H9 (cell line): ENCODE measurements at regions not wholly inside any gene's neighbourhood (a gene's known extent, or its start where the extent isn't known, plus 50 kb on each side); places are given as distances from the start of the nearest gene placed in this dataset.

ENCODE experiments used
- DNase-seq: peaks from one replicate; pipeline ENCODE4 v3.0.0-alpha.2; 2017
- H2AFZ ChIP-seq: one replicate; pipeline ENCODE4 v1.6.1; 2013; ENCODE audit warnings: mild to moderate bottlenecking, low read length, control low read depth, moderate library complexity
- H2AK5ac ChIP-seq: 2 replicates; pipeline ENCODE4 v1.6.1; 2013; ENCODE audit warnings: low read length, control low read depth, mixed read lengths; ENCODE audit not compliant: insufficient read length
- H2BK120ac ChIP-seq: one replicate; pipeline ENCODE4 v1.6.1; 2013; ENCODE audit warnings: low read depth, mild to moderate bottlenecking, low read length, control low read depth, inconsistent platforms; ENCODE audit not compliant: poor library complexity, severe bottlenecking
- H2BK12ac ChIP-seq: 2 replicates; pipeline ENCODE4 v1.6.1; 2013; ENCODE audit warnings: low read length, control low read depth, mixed read lengths, low read depth; ENCODE audit not compliant: insufficient read length
- H2BK15ac ChIP-seq: 2 replicates; pipeline ENCODE4 v1.6.1; 2013; ENCODE audit warnings: low read depth, low read length, control low read depth
- H2BK20ac ChIP-seq: one replicate; pipeline ENCODE4 v1.6.1; 2013; ENCODE audit warnings: low read depth, mild to moderate bottlenecking, low read length, control low read depth, inconsistent platforms; ENCODE audit not compliant: poor library complexity, severe bottlenecking
- H2BK5ac ChIP-seq: 2 replicates; pipeline ENCODE4 v1.6.1; 2013; ENCODE audit warnings: low read length, control low read depth, mixed read lengths; ENCODE audit not compliant: insufficient read length
- H3K14ac ChIP-seq: 2 replicates; pipeline ENCODE4 v1.6.1; 2013; ENCODE audit warnings: low read length, control low read depth; ENCODE audit not compliant: insufficient read depth
- H3K18ac ChIP-seq: 2 replicates; pipeline ENCODE4 v1.6.1; 2013; ENCODE audit warnings: low read depth, mild to moderate bottlenecking, mixed read lengths, low read length, control low read depth; ENCODE audit not compliant: insufficient read length
- H3K23ac ChIP-seq: 2 replicates; pipeline ENCODE4 v1.6.1; 2013; ENCODE audit warnings: low read length, control low read depth, mixed read lengths, low read depth; ENCODE audit not compliant: insufficient read length
- H3K23me2 ChIP-seq: 2 replicates; pipeline ENCODE4 v1.6.1; 2013; ENCODE audit warnings: low read depth, mild to moderate bottlenecking, mixed read lengths, low read length, control low read depth; ENCODE audit not compliant: insufficient read length, poor library complexity, severe bottlenecking
- H3K27ac ChIP-seq: 2 replicates; pipeline ENCODE4 v1.5.1; 2013; ENCODE audit warnings: low read length, control low read depth, mixed read lengths, low read depth; ENCODE audit not compliant: insufficient read length
- H3K27me3 ChIP-seq: 2 replicates; pipeline ENCODE4 v1.6.1; 2013; ENCODE audit warnings: low read length, control low read depth, inconsistent platforms; ENCODE audit not compliant: insufficient read depth
- H3K4ac ChIP-seq: 2 replicates; pipeline ENCODE4 v1.6.1; 2013; ENCODE audit warnings: low read depth, mild to moderate bottlenecking, control low read depth, inconsistent platforms, low read length, moderate library complexity
- H3K4me1 ChIP-seq: 2 replicates; pipeline ENCODE4 v1.6.1; 2013; ENCODE audit warnings: low read length, control low read depth, inconsistent platforms; ENCODE audit not compliant: insufficient read depth
- H3K4me2 ChIP-seq: 2 replicates; pipeline ENCODE4 v1.6.1; 2013; ENCODE audit warnings: low read length, control low read depth, mixed read lengths; ENCODE audit not compliant: insufficient read length, insufficient read depth
- H3K56ac ChIP-seq: 2 replicates; pipeline ENCODE4 v1.6.1; 2013; ENCODE audit warnings: low read depth, mild to moderate bottlenecking, mixed read lengths, low read length, control low read depth; ENCODE audit not compliant: insufficient read length
- H3K79me1 ChIP-seq: 2 replicates; pipeline ENCODE4 v1.6.1; 2013; ENCODE audit warnings: low read depth, mild to moderate bottlenecking, moderate library complexity, low read length, control low read depth, inconsistent platforms; ENCODE audit not compliant: insufficient read depth, poor library complexity, severe bottlenecking
- H3K79me2 ChIP-seq: 2 replicates; pipeline ENCODE4 v1.6.1; 2013; ENCODE audit warnings: low read length, control low read depth, inconsistent platforms; ENCODE audit not compliant: insufficient read depth
- H3K9ac ChIP-seq: 2 replicates; pipeline ENCODE4 v1.6.1; 2013; ENCODE audit warnings: low read length, control low read depth, mixed read lengths; ENCODE audit not compliant: insufficient read length; ENCODE audit errors: extremely low read depth
- H3K9me3 ChIP-seq: one replicate; pipeline ENCODE4 v1.6.1; 2013; ENCODE audit warnings: low read depth, low read length, inconsistent platforms; ENCODE audit not compliant: control insufficient read depth
- H3T11ph ChIP-seq: one replicate; pipeline ENCODE4 v1.6.1; 2013; ENCODE audit warnings: mild to moderate bottlenecking, low read length, control low read depth, inconsistent platforms
- H4K20me1 ChIP-seq: one replicate; pipeline ENCODE4 v1.6.1; 2013; ENCODE audit not compliant: control insufficient read depth, insufficient read length, insufficient read depth
- H4K5ac ChIP-seq: 2 replicates; pipeline ENCODE4 v1.6.1; 2013; ENCODE audit warnings: low read depth, mild to moderate bottlenecking, mixed read lengths, low read length, control low read depth; ENCODE audit not compliant: insufficient read length
- H4K8ac ChIP-seq: replicated peaks from 2 replicates; pipeline ENCODE4 v1.6.1; 2013; ENCODE audit warnings: low read length, control low read depth, mixed read lengths, low read depth; ENCODE audit not compliant: insufficient read length
- H4K91ac ChIP-seq: 2 replicates; pipeline ENCODE4 v1.6.1; 2013; ENCODE audit warnings: low read depth, mild to moderate bottlenecking, moderate library complexity, mixed read lengths, low read length, control low read depth; ENCODE audit not compliant: insufficient read length
- H3K27ac Mint-ChIP-seq, 3 experiments: 2 replicates in 2 of 3; 3 replicates in 1 of 3; pipeline ENCODE4 v1.8.0; 2020 to 2021; ENCODE audit warnings: mixed read lengths in 3 of 3, mild to moderate bottlenecking in 1 of 3, moderate library complexity in 1 of 3
- H3K27me3 Mint-ChIP-seq: 2 replicates; pipeline ENCODE4 v1.8.0; 2021; ENCODE audit warnings: low read depth, mild to moderate bottlenecking, moderate library complexity, mixed read lengths
- H3K36me3 Mint-ChIP-seq, 3 experiments: 2 replicates in 2 of 3; 3 replicates in 1 of 3; pipeline ENCODE4 v1.8.0; 2020 to 2021; ENCODE audit warnings: low read depth in 3 of 3, mixed read lengths in 3 of 3; ENCODE audit not compliant: insufficient read depth in 1 of 3
- H3K4me1 Mint-ChIP-seq, 2 experiments: 2 replicates each; pipeline ENCODE4 v1.8.0; 2020; ENCODE audit warnings: mixed read lengths in 2 of 2
- H3K4me3 Mint-ChIP-seq, 2 experiments: 2 replicates in 1 of 2; 3 replicates in 1 of 2; pipeline ENCODE4 v1.8.0; 2020 to 2021; ENCODE audit warnings: mild to moderate bottlenecking in 2 of 2, mixed read lengths in 2 of 2, moderate library complexity in 1 of 2
- H3K9me3 Mint-ChIP-seq, 2 experiments: 2 replicates in 1 of 2; 3 replicates in 1 of 2; pipeline ENCODE4 v1.8.0; 2020; ENCODE audit warnings: mild to moderate bottlenecking in 2 of 2, mixed read lengths in 2 of 2, moderate library complexity in 1 of 2
- WGBS: extraction: QIAGEN DNeasy Blood & Tissue Kit; methylation state at CpG from one replicate; pipeline ENCODE4 v1.1.7; 2013; ENCODE audit warnings: missing lambda C conversion rate, low lambda C conversion rate, mixed read lengths; ENCODE audit not compliant: insufficient read length; ENCODE audit errors: extremely low coverage; 5-methylcytosine and 5-hydroxymethylcytosine counted together
- TF ChIP-seq, protein P1 (sequence below): fragments of 200-600 bp; sonication (generic); conservative IDR thresholded peaks from 3 replicates; pipeline ENCODE4 v1.8.0; 2021; ENCODE audit warnings: antibody characterized with exemption, mild to moderate bottlenecking

DNA sequence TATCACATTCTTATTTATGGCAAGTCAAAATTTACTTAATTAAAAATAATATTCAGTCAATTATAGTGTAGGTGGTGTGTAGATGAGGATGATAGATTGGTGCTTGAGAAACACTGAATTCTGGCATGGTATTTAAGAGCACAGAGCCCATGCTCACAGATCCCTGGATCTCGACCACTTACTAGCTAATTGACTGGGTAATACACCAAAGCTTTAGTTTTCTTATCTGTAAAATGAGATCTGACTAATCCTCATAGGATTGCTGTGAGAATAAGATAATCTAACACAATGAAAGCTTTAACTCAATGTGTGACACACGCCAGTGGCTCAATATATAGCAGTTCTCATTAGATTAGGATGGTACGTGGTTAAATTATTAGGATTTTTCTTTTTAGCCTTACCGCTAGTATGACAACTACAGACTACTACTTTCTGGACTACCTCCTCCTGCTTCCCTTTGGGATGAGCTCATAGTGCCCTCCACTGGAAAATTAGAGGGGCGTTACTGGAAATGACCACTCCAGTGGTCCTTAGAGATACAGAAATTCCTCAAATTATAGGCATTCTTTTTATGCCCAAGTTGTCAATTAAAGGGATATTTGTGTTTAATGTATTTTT, 482.8 kb upstream of the TBX3 start:
- Histone ChIP-seq H4K5ac (no peak overlapping the region), H3K79me1 (no peaks in the 10 kb centered on the region), H2AK5ac (no peak overlapping the region), H4K20me1 (no peaks in the 10 kb centered on the region), H3K18ac (no peak overlapping the region), H2BK120ac (no peak overlapping the region), H4K91ac (no peak overlapping the region), H3K4me1 (no peaks in the 10 kb centered on the region), H2AFZ (no peak overlapping the region), H3K14ac (no peak overlapping the region), H3K23ac (no peak overlapping the region), H3K4me2 (no peak overlapping the region), H3K27me3 (no peaks in the 10 kb centered on the region), H2BK20ac (no peak overlapping the region), H2BK15ac (no peak overlapping the region), H3K9ac (no peak overlapping the region), H3K23me2 (no peaks in the 10 kb centered on the region), H2BK12ac (no peak overlapping the region), H3K79me2 (no peaks in the 10 kb centered on the region), H4K8ac (no peak overlapping the region), H3T11ph (no peak overlapping the region), H3K9me3 (no peaks in the 10 kb centered on the region), H2BK5ac (no peak overlapping the region), H3K4ac (no peak overlapping the region), H3K27ac (no peak overlapping the region), H3K56ac (no peak overlapping the region)
- DNase-seq: no peak
- WGBS: no CpG with 5 or more reads among the region's 5 CpGs
- no peaks in the 10 kb centered on the region for H3K9me3 Mint-ChIP-seq
- H3K27me3 Mint-ChIP-seq: peaks cover 34% of the 10 kb centered on the region
- H3K36me3 Mint-ChIP-seq: no peaks in the 10 kb centered on the region
- no peak overlapping the region for H3K27ac Mint-ChIP-seq
- TF ChIP-seq, protein P1, sequence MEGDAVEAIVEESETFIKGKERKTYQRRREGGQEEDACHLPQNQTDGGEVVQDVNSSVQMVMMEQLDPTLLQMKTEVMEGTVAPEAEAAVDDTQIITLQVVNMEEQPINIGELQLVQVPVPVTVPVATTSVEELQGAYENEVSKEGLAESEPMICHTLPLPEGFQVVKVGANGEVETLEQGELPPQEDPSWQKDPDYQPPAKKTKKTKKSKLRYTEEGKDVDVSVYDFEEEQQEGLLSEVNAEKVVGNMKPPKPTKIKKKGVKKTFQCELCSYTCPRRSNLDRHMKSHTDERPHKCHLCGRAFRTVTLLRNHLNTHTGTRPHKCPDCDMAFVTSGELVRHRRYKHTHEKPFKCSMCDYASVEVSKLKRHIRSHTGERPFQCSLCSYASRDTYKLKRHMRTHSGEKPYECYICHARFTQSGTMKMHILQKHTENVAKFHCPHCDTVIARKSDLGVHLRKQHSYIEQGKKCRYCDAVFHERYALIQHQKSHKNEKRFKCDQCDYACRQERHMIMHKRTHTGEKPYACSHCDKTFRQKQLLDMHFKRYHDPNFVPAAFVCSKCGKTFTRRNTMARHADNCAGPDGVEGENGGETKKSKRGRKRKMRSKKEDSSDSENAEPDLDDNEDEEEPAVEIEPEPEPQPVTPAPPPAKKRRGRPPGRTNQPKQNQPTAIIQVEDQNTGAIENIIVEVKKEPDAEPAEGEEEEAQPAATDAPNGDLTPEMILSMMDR: peak; percentile 54
- H3K4me1 Mint-ChIP-seq: no peaks in the 10 kb centered on the region
- H3K4me3 Mint-ChIP-seq: no peak overlapping the region
